GM12874 (cell line): ENCODE measurements at regions not wholly inside any gene's neighbourhood (a gene's known extent, or its start where the extent isn't known, plus 50 kb on each side); places are given as distances from the start of the nearest gene placed in this dataset.

Experiments used
- CTCF ChIP-seq: IDR thresholded peaks from 2 replicates; pipeline ENCODE4 v1.5.1; 2011; ENCODE audit warnings: low read depth, mild to moderate bottlenecking, control low read depth, low read length, moderate library complexity; ENCODE audit not compliant: insufficient read depth

GRCh38 chr12:111122458-111122878 is 202.1 kb upstream of the MYL2 start:
- no peak for TF ChIP-seq CTCF

DNA sequence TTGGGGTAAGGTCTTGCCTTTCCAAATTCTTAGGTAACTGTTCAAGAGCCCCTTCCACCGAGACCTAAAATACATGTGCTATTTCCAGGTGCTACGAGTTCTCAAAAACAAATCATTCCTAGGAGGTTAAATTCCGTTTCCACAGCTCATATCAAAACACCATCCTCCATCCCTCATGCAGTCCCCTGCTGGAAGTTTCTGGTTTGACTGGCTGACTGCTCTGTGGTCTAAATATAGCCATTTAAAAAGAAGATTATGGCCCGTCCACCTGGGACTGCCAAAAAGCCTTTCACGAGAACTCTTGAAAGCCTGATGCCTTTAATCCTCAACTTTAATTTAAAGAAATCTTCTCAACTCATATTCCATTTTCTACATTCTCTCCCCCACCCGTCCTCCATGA is 201.5 kb upstream of the MYL2 start:
- TF ChIP-seq CTCF, result no peak

- TF ChIP-seq CTCF, result no peak
Measured at GRCh38 chr12:111120578-111120977, 200.2 kb upstream of the MYL2 start.

GRCh38 chr12:111117017-111117416 is 196.6 kb upstream of the MYL2 start:
- TF ChIP-seq CTCF, result no peak

DNA sequence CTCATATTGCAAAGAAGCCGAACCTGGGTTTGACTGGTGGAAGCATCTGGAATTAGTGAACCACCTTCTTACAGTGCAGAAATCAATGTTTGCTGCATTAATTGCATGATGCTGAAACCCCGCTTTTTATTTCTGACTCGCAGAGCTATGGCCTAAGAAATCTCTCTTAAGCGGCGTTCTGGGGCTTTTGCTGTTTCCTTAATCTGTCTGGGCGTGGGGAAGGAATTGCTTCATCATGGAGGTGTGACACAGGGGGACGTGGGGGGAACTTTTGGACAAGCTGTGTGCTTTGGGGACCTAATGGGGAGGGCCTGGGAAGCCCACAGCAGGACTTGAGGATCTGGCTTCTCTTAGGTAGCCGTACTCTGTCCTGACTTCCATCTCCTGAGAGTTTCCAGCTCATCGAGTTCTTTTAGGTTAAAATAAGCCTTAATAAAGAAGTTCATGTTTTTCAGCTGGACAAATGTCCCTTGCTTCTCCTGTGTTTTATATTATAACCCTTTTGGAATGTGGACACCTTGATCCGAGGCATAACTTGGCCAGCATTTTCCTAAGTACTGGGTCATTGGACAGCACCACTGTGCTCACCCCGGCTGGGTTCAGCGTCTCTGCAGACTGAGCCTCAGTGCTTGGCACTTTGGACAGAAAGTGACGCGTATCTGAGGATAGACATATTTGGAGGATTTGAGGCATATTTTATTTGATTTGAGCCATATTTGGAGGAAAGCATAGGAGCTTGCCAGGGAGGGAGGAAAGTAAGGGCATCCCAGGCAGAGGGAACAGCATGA is 192.1 kb upstream of the MYL2 start:
- no peak for TF ChIP-seq CTCF

GRCh38 chr12:111111681-111112080 is 191.3 kb upstream of the MYL2 start:
- no peak for TF ChIP-seq CTCF

GRCh38 chr12:111110556-111110955 is 190.2 kb upstream of the MYL2 start:
- no peak for TF ChIP-seq CTCF
